ENCODE measurements at regions not wholly inside any gene's neighbourhood (a gene's known extent, or its start where the extent isn't known, plus 50 kb on each side); places are given as distances from the start of the nearest gene placed in this dataset.

DNA sequence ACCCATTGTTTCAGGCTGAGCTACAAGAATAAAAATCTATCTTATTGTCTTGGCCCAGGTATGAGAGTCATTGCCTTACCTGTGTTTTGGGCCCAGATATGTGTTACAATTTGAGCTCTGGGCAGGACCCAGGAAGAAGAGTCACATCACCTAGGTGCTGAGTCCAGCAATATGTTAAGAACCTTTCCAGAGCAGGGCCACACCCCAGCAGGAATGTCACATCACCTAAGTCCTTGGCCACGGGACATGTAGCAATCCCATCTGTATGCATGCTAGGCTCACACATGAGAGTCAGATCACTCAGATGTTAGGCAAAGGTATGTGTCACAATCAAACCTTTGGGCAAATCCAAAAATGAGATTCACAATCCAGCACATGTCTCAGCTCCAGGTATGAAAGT lies 2103.5 kb downstream of the TP53TG3F start:
- TF ChIP-seq, protein P1, sequence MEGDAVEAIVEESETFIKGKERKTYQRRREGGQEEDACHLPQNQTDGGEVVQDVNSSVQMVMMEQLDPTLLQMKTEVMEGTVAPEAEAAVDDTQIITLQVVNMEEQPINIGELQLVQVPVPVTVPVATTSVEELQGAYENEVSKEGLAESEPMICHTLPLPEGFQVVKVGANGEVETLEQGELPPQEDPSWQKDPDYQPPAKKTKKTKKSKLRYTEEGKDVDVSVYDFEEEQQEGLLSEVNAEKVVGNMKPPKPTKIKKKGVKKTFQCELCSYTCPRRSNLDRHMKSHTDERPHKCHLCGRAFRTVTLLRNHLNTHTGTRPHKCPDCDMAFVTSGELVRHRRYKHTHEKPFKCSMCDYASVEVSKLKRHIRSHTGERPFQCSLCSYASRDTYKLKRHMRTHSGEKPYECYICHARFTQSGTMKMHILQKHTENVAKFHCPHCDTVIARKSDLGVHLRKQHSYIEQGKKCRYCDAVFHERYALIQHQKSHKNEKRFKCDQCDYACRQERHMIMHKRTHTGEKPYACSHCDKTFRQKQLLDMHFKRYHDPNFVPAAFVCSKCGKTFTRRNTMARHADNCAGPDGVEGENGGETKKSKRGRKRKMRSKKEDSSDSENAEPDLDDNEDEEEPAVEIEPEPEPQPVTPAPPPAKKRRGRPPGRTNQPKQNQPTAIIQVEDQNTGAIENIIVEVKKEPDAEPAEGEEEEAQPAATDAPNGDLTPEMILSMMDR (IDR thresholded peaks at IDR 0.05; ENCODE audit: insufficient read depth, low read depth, low read length) = no peak
- no peak for TF ChIP-seq EZH2 (IDR thresholded peaks at IDR 0.05; ENCODE audit: insufficient read depth, low read length)

Measured in astrocyte (in vitro differentiated cells and primary cell).